Fibroblast of skin of right biceps (primary cell): ENCODE measurements at regions not wholly inside any gene's neighbourhood (a gene's known extent, or its start where the extent isn't known, plus 50 kb on each side); places are given as distances from the start of the nearest gene placed in this dataset.

Experiments
- DNase-seq: peaks from one replicate; pipeline ENCODE4 v3.0.0-alpha.2; 2013

DNA sequence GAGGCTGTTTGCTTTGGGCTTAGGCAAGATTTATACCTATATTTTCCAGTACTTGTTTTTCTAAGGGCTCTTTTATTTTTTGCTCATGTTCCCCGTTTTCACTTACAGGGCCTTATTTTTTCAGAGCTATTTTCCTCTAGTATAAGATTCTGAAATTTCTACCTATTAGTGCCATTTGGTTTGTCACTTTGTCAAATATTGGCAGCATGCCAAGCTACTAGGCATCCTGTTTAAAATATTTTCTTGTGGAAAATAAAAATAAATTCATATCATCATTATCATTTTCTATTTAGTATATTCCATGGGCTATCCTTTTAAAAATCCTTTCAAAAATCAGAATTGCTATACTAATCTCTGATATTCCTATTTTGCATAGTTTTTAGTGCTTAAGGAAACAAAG lies 64.8 kb upstream of the CHST9 start:
- no peak for DNase-seq

GRCh38 chr18:27244259-27244658 lies 59.2 kb upstream of the CHST9 start:
- no peak for DNase-seq

DNA sequence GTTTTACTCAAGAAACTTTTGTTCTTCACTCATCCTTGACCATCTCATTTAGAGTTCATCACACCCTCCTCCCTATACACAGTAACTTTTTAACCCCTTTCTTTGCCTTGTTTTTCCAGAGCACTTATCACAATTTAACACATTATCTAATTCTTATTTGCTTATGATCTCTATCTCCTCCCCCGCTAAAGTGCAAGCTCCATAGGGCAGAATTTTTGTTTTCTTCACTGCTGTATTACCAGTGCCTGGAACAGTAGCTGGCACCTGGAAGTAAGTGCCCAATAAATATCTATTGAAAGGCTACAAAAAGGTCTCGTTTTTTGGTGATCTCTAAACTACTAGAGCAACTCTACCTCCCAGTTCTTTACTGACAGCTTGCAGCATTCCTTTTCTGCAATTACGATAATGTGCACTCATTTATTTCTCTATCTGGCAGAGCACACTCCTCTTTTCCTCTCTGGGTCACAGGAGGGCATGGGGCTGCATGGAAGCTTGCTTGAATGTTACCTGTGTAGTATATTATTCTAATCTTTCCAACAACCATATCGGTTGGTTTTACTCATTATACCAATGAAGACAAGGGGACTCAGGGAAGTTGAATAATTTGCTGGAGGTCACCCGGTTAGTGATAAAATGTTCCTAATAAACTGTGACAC lies 57.4 kb upstream of the CHST9 start:
- DNase-seq: no peak

DNA sequence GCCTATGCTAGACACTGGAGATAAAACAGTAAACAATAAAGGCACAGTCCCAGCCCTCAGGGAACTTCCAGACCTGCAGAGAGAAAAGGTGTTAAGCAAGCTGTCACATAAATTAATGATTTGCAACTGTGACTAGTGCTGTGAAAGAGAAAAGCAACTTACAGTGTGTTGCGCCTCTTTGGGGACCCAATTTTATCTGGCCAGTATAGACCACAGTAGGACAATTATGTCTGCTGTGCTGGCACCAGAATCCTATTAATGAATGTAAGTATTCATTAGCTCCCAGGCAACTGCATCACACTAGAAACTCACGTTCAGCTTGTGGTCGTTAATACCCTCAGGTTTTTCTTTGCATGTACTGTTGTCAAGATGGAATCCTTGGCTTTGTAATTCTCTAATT lies 55.3 kb upstream of the CHST9 start:
- DNase-seq: no peak

DNA sequence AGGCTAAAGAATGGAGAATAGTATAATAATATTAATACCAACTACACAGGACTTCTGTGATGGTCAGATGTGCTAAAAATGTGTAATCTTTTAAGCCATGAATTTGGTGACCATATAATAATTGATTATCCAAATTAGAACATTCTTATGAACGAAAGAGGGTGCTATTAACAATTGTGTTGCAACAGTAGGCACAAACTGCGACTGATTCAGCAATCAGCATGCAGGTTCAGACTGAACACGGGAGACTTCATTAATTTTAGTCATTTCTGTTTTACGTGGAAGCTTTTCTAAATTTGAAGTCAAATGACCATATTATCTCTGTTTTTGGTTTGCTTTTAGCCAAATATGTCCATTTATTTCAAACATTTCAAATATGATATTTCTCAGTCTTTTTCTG lies 54.6 kb upstream of the CHST9 start:
- DNase-seq: no peak

- no peak for DNase-seq
Measured at GRCh38 chr18:27235218-27235870, 50.2 kb upstream of the CHST9 start.
